SK-N-MC (cell line): ENCODE measurements at regions not wholly inside any gene's neighbourhood (a gene's known extent, or its start where the extent isn't known, plus 50 kb on each side); places are given as distances from the start of the nearest gene placed in this dataset.

Experiments
- EZH2 ChIP-seq: fragments of 200-600 bp; sonication (generic); IDR thresholded peaks from one replicate; pipeline ENCODE4 v1.6.1; 2017; ENCODE audit warnings: antibody characterized with exemption
- FOXP2 ChIP-seq: optimal IDR thresholded peaks from 2 replicates; pipeline ENCODE3; 2011; ENCODE audit warnings: mild to moderate bottlenecking, moderate library complexity; ENCODE audit not compliant: insufficient read depth; ENCODE audit errors: extremely low read length, control extremely low read depth
- POLR2AphosphoS5 ChIP-seq: IDR thresholded peaks from 2 replicates; pipeline ENCODE4 v1.6.1; 2012; ENCODE audit warnings: mild to moderate bottlenecking, low read depth, low read length, borderline replicate concordance

- no peak for TF ChIP-seq POLR2AphosphoS5
- no peak for TF ChIP-seq EZH2
- no peak for TF ChIP-seq FOXP2
Observed at GRCh38 chr1:70659891-70660290, 248.8 kb downstream of the CTH start.
